Fibroblast of the conjunctiva (primary cell): ENCODE measurements at regions not wholly inside any gene's neighbourhood (a gene's known extent, or its start where the extent isn't known, plus 50 kb on each side); places are given as distances from the start of the nearest gene placed in this dataset.

Source experiments
- DNase-seq: peaks from one replicate; pipeline ENCODE4 v3.0.0-alpha.2; 2010; ENCODE audit warnings: low read depth

GRCh38 chr4:123987408-123987807 lies 590.8 kb downstream of the SPRY1 start:
- no peak for DNase-seq

GRCh38 chr4:123990310-123990870 lies 593.8 kb downstream of the SPRY1 start:
- no peak for DNase-seq

- DNase-seq, result no peak
Measured at GRCh38 chr4:123994917-123995316, 598.3 kb downstream of the SPRY1 start.

- DNase-seq, result no peak
Measured at GRCh38 chr4:123995936-123996335, 599.3 kb downstream of the SPRY1 start.

- no peak for DNase-seq
Measured at GRCh38 chr4:123996718-123997510, 600.3 kb downstream of the SPRY1 start.

GRCh38 chr4:123997776-123998449 lies 601.3 kb downstream of the SPRY1 start:
- no peak for DNase-seq

GRCh38 chr4:124000233-124000632 lies 603.6 kb downstream of the SPRY1 start:
- DNase-seq, result no peak

- no peak for DNase-seq
Measured at GRCh38 chr4:124015766-124016165, 619.2 kb downstream of the SPRY1 start.

GRCh38 chr4:124017185-124017785 lies 620.7 kb downstream of the SPRY1 start:
- DNase-seq, result no peak

GRCh38 chr4:124018383-124019317 lies 622.1 kb downstream of the SPRY1 start:
- peak; percentile 26 for DNase-seq

- peak; percentile 33 for DNase-seq
Measured at GRCh38 chr4:124019749-124020549, 623.4 kb downstream of the SPRY1 start.

GRCh38 chr4:124025000-124025399 lies 628.4 kb downstream of the SPRY1 start:
- no peak for DNase-seq

GRCh38 chr4:124025428-124025827 lies 628.8 kb downstream of the SPRY1 start:
- peak; percentile 68 for DNase-seq

- DNase-seq, result peak; percentile 49
Measured at GRCh38 chr4:124028182-124028581, 631.6 kb downstream of the SPRY1 start.

- no peak for DNase-seq
Measured at GRCh38 chr4:124030147-124030546, 633.6 kb downstream of the SPRY1 start.

- no peak for DNase-seq
Measured at GRCh38 chr4:124032035-124032434, 635.4 kb downstream of the SPRY1 start.

GRCh38 chr4:124035364-124036041 lies 638.9 kb downstream of the SPRY1 start:
- no peak for DNase-seq

GRCh38 chr4:124037236-124037635 lies 640.6 kb downstream of the SPRY1 start:
- DNase-seq, result no peak

- DNase-seq, result no peak
Measured at GRCh38 chr4:124044330-124044729, 647.7 kb downstream of the SPRY1 start.

GRCh38 chr4:124044867-124045266 lies 648.3 kb downstream of the SPRY1 start:
- no peak for DNase-seq
